Stomach (tissue), 4 donors: ENCODE measurements at regions not wholly inside any gene's neighbourhood (a gene's known extent, or its start where the extent isn't known, plus 50 kb on each side); places are given as distances from the start of the nearest gene placed in this dataset.

Experiments
- EP300 ChIP-seq: sonication (generic); formaldehyde crosslinking; IDR thresholded peaks from one replicate; pipeline ENCODE4 v1.6.1; 2017; ENCODE audit warnings: antibody characterized with exemption
- POLR2A ChIP-seq, 4 donors: fragments of 450-650 bp; IDR thresholded peaks; one replicate each; pipeline ENCODE4 v1.6.1; 2016; ENCODE audit warnings: antibody characterized with exemption in 4 of 4, control low read depth in 2 of 4, mild to moderate bottlenecking in 1 of 4, moderate library complexity in 1 of 4
- POLR2AphosphoS5 ChIP-seq, 3 donors: sonication (generic); formaldehyde crosslinking; IDR thresholded peaks; one replicate each; pipeline ENCODE4 v1.6.1; 2016; ENCODE audit warnings: antibody characterized with exemption in 3 of 3
- TF ChIP-seq, protein P1 (sequence below), 7 experiments: fragments of 450-650 bp in 4 of 7; fragments of 200-600 bp in 3 of 7; sonication (generic) in 3 of 7; IDR thresholded peaks; one replicate each; pipeline ENCODE4 v1.5.1; 2016 to 2019; ENCODE audit warnings: antibody characterized with exemption in 7 of 7, control low read depth in 2 of 7, mild to moderate bottlenecking in 1 of 7

DNA sequence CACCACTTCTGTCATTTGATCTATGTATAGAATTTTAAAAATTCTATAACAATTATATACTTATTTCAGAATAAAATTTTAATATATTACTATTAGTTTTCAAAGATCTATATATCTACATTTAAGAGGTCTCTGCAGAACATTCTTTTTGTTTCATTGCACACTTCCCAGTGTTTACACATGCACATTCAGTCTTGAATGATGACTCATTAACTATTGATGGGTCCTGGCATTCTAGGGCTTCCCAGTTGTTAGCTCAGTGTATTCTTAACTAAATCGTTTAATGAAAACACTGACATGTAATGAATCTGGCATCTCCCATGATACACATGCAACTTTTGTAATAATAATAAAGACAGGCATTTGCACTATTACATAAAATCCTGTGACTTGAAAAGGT is 324.6 kb downstream of the KLF12 start:
- TF ChIP-seq, protein P1, sequence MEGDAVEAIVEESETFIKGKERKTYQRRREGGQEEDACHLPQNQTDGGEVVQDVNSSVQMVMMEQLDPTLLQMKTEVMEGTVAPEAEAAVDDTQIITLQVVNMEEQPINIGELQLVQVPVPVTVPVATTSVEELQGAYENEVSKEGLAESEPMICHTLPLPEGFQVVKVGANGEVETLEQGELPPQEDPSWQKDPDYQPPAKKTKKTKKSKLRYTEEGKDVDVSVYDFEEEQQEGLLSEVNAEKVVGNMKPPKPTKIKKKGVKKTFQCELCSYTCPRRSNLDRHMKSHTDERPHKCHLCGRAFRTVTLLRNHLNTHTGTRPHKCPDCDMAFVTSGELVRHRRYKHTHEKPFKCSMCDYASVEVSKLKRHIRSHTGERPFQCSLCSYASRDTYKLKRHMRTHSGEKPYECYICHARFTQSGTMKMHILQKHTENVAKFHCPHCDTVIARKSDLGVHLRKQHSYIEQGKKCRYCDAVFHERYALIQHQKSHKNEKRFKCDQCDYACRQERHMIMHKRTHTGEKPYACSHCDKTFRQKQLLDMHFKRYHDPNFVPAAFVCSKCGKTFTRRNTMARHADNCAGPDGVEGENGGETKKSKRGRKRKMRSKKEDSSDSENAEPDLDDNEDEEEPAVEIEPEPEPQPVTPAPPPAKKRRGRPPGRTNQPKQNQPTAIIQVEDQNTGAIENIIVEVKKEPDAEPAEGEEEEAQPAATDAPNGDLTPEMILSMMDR (IDR thresholded peaks at IDR 0.05), result no peak
- TF ChIP-seq POLR2AphosphoS5 (IDR thresholded peaks at IDR 0.05) (no peak), POLR2A (IDR thresholded peaks at IDR 0.05) (no peak), EP300 (no peak)
